Astrocyte of the spinal cord (primary cell): ENCODE measurements at regions not wholly inside any gene's neighbourhood (a gene's known extent, or its start where the extent isn't known, plus 50 kb on each side); places are given as distances from the start of the nearest gene placed in this dataset.

Source experiments
- DNase-seq: peaks from one replicate; pipeline ENCODE4 v3.0.0; 2011; ENCODE audit warnings: low read depth, low spot score
- H3K4me3 ChIP-seq: 2 replicates; pipeline ENCODE4 v1.5.1; 2011; ENCODE audit warnings: low read depth, mild to moderate bottlenecking, low read length, moderate library complexity
- CTCF ChIP-seq: IDR thresholded peaks from 2 replicates; pipeline ENCODE4 v1.5.1; 2012; ENCODE audit warnings: low read depth, mild to moderate bottlenecking, low read length, inconsistent platforms
- in situ Hi-C: cut with HindIII; loops from 2 replicates; pipeline ENCODE4 v1.10.0; 2017; ENCODE audit warnings: low sequenced_read_pairs

GRCh38 chr2:19504400-19505198 is 146.2 kb upstream of the OSR1 start:
- no peak for DNase-seq
- TF ChIP-seq CTCF, result no peak
- in situ Hi-C loops, result no loop called here
- no peak overlapping the region for H3K4me3 ChIP-seq

- in situ Hi-C loops, result no loop called here
- no peak overlapping the region for H3K4me3 ChIP-seq
- no peak for TF ChIP-seq CTCF
These were observed 145.5 kb upstream of the OSR1 start for GRCh38 chr2:19503915-19504314.

GRCh38 chr2:19503406-19503805 is 145.0 kb upstream of the OSR1 start:
- in situ Hi-C loops, result no loop called here
- no peak for DNase-seq
- TF ChIP-seq CTCF, result no peak
- no peak overlapping the region for H3K4me3 ChIP-seq

More at GRCh38 chr2:19503915-19504314, 145.5 kb upstream of the OSR1 start:
- no peak for DNase-seq

GRCh38 chr2:19500126-19500525 is 141.7 kb upstream of the OSR1 start:
- TF ChIP-seq CTCF, result no peak
- in situ Hi-C loops, result no loop called here
- no peak overlapping the region for H3K4me3 ChIP-seq
- no peak for DNase-seq

GRCh38 chr2:19496646-19497045 is 138.2 kb upstream of the OSR1 start:
- in situ Hi-C loops, result no loop called here
- H3K4me3 ChIP-seq, result no peak overlapping the region
- no peak for DNase-seq
- TF ChIP-seq CTCF, result no peak

GRCh38 chr2:19494241-19494640 is 135.8 kb upstream of the OSR1 start:
- in situ Hi-C loops, result no loop called here
- DNase-seq, result no peak
- no peak overlapping the region for H3K4me3 ChIP-seq
- TF ChIP-seq CTCF, result no peak
